Testis (tissue), 2 donors: ENCODE measurements at regions not wholly inside any gene's neighbourhood (a gene's known extent, or its start where the extent isn't known, plus 50 kb on each side); places are given as distances from the start of the nearest gene placed in this dataset.

Source experiments
- DNase-seq: peaks from one replicate; pipeline ENCODE4 v3.0.0-alpha.2; 2019
- H3K27ac ChIP-seq, 2 donors: fragments of 200-600 bp; sonication (generic); one replicate each; pipeline ENCODE4 v1.5.1; 2019
- H3K27me3 ChIP-seq: fragments of 200-600 bp; sonication (generic); one replicate; pipeline ENCODE4 v1.5.1; 2019
- H3K36me3 ChIP-seq: fragments of 200-600 bp; sonication (generic); one replicate; pipeline ENCODE4 v1.5.1; 2017; ENCODE audit warnings: low read depth; ENCODE audit errors: missing control alignments
- H3K4me1 ChIP-seq: fragments of 200-600 bp; sonication (generic); one replicate; pipeline ENCODE4 v1.5.1; 2019
- H3K4me3 ChIP-seq, 2 donors: fragments of 200-600 bp; sonication (generic); one replicate each; pipeline ENCODE4 v1.5.1; 2017 to 2019
- H3K9me3 ChIP-seq: fragments of 200-600 bp; sonication (generic); one replicate; pipeline ENCODE4 v1.5.1; 2017
- POLR2A ChIP-seq: fragments of 450-650 bp; IDR thresholded peaks from one replicate; pipeline ENCODE4 v1.6.1; 2017; ENCODE audit warnings: antibody characterized with exemption, mild to moderate bottlenecking, moderate library complexity
- WGBS, 2 donors: methylation state at CpG; one replicate each; pipeline ENCODE4 v1.1.5; 2018; 5-methylcytosine and 5-hydroxymethylcytosine counted together
- intact Hi-C: fragments of 100-400 bp; cut with DNase I; formaldehyde crosslinking; loops from one replicate; pipeline ENCODE4 v1.15.1; 2023; ENCODE audit warnings: low total_unique reads
- TF ChIP-seq, protein P1 (sequence below), 3 experiments: fragments of 450-650 bp in 2 of 3; fragments of 200-600 bp in 1 of 3; sonication (generic) in 1 of 3; IDR thresholded peaks; one replicate each; pipeline ENCODE4 v1.5.1; 2016 to 2019; ENCODE audit warnings: antibody characterized with exemption in 3 of 3, mild to moderate bottlenecking in 2 of 3, moderate library complexity in 1 of 3

DNA sequence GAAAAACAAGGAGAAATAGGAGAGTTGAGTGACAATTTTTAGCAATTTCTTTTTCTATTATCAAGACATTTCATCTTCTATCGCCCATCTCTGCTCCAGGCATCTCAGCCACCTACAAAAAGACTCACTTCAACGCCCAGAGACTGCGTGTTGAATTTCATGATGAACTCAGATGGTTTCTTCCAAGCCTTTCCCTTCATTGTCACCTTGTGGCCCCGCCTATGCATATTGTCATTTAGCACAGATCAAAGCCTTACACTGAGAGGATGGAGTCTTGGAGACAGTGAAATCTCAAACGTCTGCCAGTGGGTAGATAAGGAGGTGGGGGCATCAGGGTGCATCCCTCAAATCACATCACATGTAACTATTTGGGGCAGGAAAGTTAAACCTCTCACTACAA, 319.4 kb downstream of the SIPA1L2 start:
- intact Hi-C loops: no loop called here
- H3K4me3 ChIP-seq: no peak overlapping the region
- no peaks in the 10 kb centered on the region for H3K27me3 ChIP-seq
- no peak for TF ChIP-seq POLR2A
- TF ChIP-seq, protein P1, sequence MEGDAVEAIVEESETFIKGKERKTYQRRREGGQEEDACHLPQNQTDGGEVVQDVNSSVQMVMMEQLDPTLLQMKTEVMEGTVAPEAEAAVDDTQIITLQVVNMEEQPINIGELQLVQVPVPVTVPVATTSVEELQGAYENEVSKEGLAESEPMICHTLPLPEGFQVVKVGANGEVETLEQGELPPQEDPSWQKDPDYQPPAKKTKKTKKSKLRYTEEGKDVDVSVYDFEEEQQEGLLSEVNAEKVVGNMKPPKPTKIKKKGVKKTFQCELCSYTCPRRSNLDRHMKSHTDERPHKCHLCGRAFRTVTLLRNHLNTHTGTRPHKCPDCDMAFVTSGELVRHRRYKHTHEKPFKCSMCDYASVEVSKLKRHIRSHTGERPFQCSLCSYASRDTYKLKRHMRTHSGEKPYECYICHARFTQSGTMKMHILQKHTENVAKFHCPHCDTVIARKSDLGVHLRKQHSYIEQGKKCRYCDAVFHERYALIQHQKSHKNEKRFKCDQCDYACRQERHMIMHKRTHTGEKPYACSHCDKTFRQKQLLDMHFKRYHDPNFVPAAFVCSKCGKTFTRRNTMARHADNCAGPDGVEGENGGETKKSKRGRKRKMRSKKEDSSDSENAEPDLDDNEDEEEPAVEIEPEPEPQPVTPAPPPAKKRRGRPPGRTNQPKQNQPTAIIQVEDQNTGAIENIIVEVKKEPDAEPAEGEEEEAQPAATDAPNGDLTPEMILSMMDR (IDR thresholded peaks at IDR 0.05): no peak
- H3K4me1 ChIP-seq: no peaks in the 10 kb centered on the region
- H3K9me3 ChIP-seq: no peaks in the 10 kb centered on the region
- no peak for DNase-seq
- H3K36me3 ChIP-seq: no peaks in the 10 kb centered on the region
- no peak overlapping the region for H3K27ac ChIP-seq
- 74 to 83% methylated on average over 5 of the region's 5 CpGs for WGBS, 2 donors

DNA sequence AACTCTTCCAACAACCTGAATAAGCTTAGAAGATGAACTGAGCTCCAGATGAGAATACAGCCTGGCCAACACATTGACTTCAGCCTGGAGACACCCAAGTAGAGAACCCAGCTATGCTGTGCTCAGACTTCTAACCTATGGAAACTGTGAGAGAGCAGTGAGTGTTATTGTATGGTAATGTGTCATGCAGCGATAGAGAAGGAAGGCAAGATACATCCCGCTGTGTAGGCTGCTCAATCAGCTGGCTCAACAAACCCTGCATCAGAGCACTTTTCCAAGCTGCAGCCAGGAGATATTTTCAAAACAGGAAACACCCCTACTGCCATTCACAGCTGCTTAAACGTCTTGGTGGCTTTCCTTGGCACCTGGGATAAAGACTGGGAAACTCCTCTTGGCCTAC, 321.3 kb downstream of the SIPA1L2 start:
- intact Hi-C loops: no loop called here
- no peaks in the 10 kb centered on the region for H3K9me3 ChIP-seq
- TF ChIP-seq POLR2A: no peak
- TF ChIP-seq, protein P1 (IDR thresholded peaks at IDR 0.05): no peak
- no peaks in the 10 kb centered on the region for H3K27me3 ChIP-seq
- WGBS, 2 donors: 66 to 68% methylated on average over 3 of the region's 3 CpGs
- H3K36me3 ChIP-seq: no peaks in the 10 kb centered on the region
- no peak overlapping the region for H3K4me3 ChIP-seq
- no peaks in the 10 kb centered on the region for H3K4me1 ChIP-seq
- H3K27ac ChIP-seq: no peak overlapping the region
- DNase-seq: no peak

DNA sequence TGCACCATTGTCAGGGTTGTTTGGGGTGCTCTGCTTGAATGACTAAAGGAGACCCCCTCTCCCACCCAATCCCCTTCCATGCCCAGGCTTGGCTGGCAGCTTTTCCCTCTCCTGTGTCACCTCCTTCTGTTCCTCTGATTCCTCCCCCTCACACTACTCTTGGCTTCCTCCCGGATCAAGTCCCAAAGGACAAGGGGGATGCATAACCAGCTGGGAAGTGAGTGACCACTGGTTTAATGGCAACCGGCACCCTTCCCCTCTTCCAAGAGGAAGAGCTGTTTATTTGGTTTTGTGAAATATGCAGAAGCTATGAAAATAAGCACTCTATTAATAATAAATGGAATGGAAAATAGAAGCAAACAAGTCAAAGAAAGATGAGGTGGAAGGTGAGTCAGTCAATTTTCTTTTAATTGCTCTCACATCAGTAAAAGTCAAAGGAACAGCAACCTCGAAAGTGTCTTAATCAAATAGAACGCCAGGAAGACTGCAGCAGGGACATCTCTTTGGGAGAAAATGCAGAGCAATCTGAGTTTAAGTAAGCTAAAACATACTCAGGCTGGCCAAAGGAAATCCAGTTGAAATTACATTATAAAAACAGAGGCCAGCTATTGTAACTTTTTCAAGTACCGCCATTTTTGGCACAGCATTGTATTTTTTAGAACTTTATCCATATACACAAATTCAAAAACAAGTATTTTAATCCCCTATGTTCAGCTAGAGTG, 322.5 kb downstream of the SIPA1L2 start:
- WGBS, 2 donors: 60 to 64% methylated on average over 5 of the region's 5 CpGs
- Histone ChIP-seq H3K36me3 (no peaks in the 10 kb centered on the region), H3K9me3 (no peaks in the 10 kb centered on the region), H3K27ac (no peak overlapping the region), H3K4me3 (no peak overlapping the region), H3K27me3 (no peaks in the 10 kb centered on the region), H3K4me1 (no peaks in the 10 kb centered on the region)
- TF ChIP-seq POLR2A: no peak
- TF ChIP-seq, protein P1 (IDR thresholded peaks at IDR 0.05): no peak
- DNase-seq: no peak
- intact Hi-C loops: no loop called here

DNA sequence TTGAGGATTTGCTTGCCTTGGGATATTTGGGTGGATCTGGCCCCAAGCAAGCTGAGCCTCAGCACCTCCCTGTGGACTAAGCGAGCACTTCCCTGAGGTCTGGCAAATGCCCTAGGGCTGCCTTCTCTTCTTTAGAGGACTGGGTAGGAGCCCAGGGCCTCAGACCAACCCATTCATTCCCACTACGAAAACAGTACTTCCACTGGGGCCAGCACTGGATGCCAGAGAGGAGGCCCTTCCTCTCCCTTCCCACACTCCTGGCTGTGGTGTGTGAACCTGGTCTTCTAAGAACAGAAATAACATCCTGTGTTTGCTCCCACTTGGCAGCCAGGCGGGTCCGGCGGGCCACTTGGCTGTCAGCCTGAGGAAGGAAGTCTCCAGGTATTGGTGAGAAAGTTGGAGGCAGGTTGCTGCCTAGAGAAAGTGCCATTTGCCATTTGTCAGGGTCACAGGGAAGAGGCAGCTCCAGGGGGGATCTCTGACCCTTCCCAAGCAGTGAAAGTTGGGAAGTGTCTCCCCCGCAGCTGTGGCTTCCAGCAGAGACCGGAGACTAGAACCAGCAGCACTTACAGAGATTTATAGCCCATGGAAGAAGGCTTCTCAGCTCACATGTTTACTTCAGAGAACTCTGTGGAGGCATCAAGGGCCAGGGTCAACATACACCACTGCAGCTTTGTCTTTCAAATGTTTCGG, 323.5 kb downstream of the SIPA1L2 start:
- Histone ChIP-seq H3K27me3 (no peaks in the 10 kb centered on the region), H3K4me1 (no peaks in the 10 kb centered on the region), H3K9me3 (no peaks in the 10 kb centered on the region), H3K36me3 (no peaks in the 10 kb centered on the region), H3K27ac (no peak overlapping the region), H3K4me3 (no peak overlapping the region)
- WGBS, 2 donors: 47 to 57% methylated on average over 7 to 8 of the region's 8 CpGs
- no peak for DNase-seq
- TF ChIP-seq, protein P1 (IDR thresholded peaks at IDR 0.05): no peak
- no peak for TF ChIP-seq POLR2A
- intact Hi-C loops: no loop called here

DNA sequence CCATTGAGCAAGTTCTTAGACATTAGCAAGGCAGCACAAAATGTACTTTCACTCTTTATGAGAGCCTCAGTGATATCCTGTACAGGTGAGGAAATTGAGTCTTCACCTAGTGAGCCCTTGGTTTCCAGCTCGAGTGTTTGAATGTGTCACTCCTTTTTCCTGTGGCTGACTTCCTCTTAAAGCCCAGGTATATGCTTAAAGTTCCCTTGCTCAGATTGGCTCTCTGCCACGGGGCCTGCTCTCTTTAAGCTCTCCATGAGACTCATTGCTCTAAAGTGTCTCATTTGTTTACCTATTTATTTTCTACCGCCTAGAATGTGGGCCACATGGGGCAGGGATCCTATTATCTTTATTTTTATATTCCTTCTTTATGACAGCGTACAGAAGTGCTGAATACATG, 324.9 kb downstream of the SIPA1L2 start:
- intact Hi-C loops: no loop called here
- H3K9me3 ChIP-seq: no peaks in the 10 kb centered on the region
- H3K36me3 ChIP-seq: no peaks in the 10 kb centered on the region
- no peak overlapping the region for H3K27ac ChIP-seq
- TF ChIP-seq, protein P1 (IDR thresholded peaks at IDR 0.05): no peak
- TF ChIP-seq POLR2A: no peak
- no peaks in the 10 kb centered on the region for H3K27me3 ChIP-seq
- H3K4me1 ChIP-seq: no peaks in the 10 kb centered on the region
- WGBS, 2 donors: 83 to 89% methylated on average over 4 of the region's 4 CpGs
- DNase-seq: no peak
- no peak overlapping the region for H3K4me3 ChIP-seq
